ENCODE measurements at regions not wholly inside any gene's neighbourhood (a gene's known extent, or its start where the extent isn't known, plus 50 kb on each side); places are given as distances from the start of the nearest gene placed in this dataset.
"Not testable (repeated sequence)": the region's sequence is repeated elsewhere in the genome, so short reads cannot be mapped to it uniquely, and the experiment has no call there.

- intact Hi-C loops (cut with micrococcal nuclease); H3K9me3 ChIP-seq (ENCODE audit: control insufficient read depth in 2 of 3, low read length in 3 of 3); H3K36me3 Mint-ChIP-seq; H3K27me3 Mint-ChIP-seq; H3K36me3 ChIP-seq (ENCODE audit: control insufficient read depth in 2 of 3, insufficient read depth in 3 of 3, low read length in 3 of 3); POLR2A ChIA-PET; H3K27ac Mint-ChIP-seq; DNase-seq; H3K9me3 Mint-ChIP-seq; H3K4me3 Mint-ChIP-seq; CTCF ChIA-PET; ATAC-seq; H3K4me3 ChIP-seq (ENCODE audit: low read length); H3K4me1 ChIP-seq (ENCODE audit: control insufficient read depth in 2 of 2, insufficient read depth in 2 of 2, low read length in 2 of 2); H3K27ac ChIP-seq (ENCODE audit: low read depth, low read length); H3K27me3 ChIP-seq (ENCODE audit: control insufficient read depth in 2 of 2, insufficient read depth in 2 of 2, low read length in 2 of 2): not testable (repeated sequence)
- H3K4me1 Mint-ChIP-seq = peaks cover 0 to 11% (median 9%) of the 10 kb centered on the region in 7 donors
Measured at GRCh38 chr12:31183899-31184298, 110.2 kb downstream of the DDX11 start.

GRCh38 chr12:31184667-31185066, 111.0 kb downstream of the DDX11 start:
- H3K27ac ChIP-seq (ENCODE audit: low read depth, low read length); H3K4me1 ChIP-seq (ENCODE audit: control insufficient read depth in 2 of 2, insufficient read depth in 2 of 2, low read length in 2 of 2); ATAC-seq; H3K9me3 Mint-ChIP-seq; H3K27me3 Mint-ChIP-seq; CTCF ChIA-PET; H3K36me3 ChIP-seq (ENCODE audit: control insufficient read depth in 2 of 3, insufficient read depth in 3 of 3, low read length in 3 of 3); H3K27ac Mint-ChIP-seq; H3K4me3 Mint-ChIP-seq; POLR2A ChIA-PET; H3K27me3 ChIP-seq (ENCODE audit: control insufficient read depth in 2 of 2, insufficient read depth in 2 of 2, low read length in 2 of 2); H3K4me1 Mint-ChIP-seq; H3K36me3 Mint-ChIP-seq; DNase-seq; H3K9me3 ChIP-seq (ENCODE audit: control insufficient read depth in 2 of 3, low read length in 3 of 3); H3K4me3 ChIP-seq (ENCODE audit: low read length); intact Hi-C loops (cut with micrococcal nuclease): not testable (repeated sequence)

- H3K36me3 Mint-ChIP-seq; H3K27ac Mint-ChIP-seq; H3K4me1 ChIP-seq (ENCODE audit: control insufficient read depth in 2 of 2, insufficient read depth in 2 of 2, low read length in 2 of 2); H3K27ac ChIP-seq (ENCODE audit: low read depth, low read length); CTCF ChIA-PET; H3K27me3 ChIP-seq (ENCODE audit: control insufficient read depth in 2 of 2, insufficient read depth in 2 of 2, low read length in 2 of 2); intact Hi-C loops (cut with micrococcal nuclease); H3K4me3 ChIP-seq (ENCODE audit: low read length); H3K36me3 ChIP-seq (ENCODE audit: control insufficient read depth in 2 of 3, insufficient read depth in 3 of 3, low read length in 3 of 3); H3K4me3 Mint-ChIP-seq; POLR2A ChIA-PET; H3K4me1 Mint-ChIP-seq; H3K9me3 ChIP-seq (ENCODE audit: control insufficient read depth in 2 of 3, low read length in 3 of 3); DNase-seq; H3K27me3 Mint-ChIP-seq; ATAC-seq: not testable (repeated sequence)
- H3K9me3 Mint-ChIP-seq = peaks cover 0 to 16% (median 0%) of the 10 kb centered on the region in 11 donors
Measured at GRCh38 chr12:31192689-31193088, 119.0 kb downstream of the DDX11 start.

GRCh38 chr12:31195620-31196019, 122.0 kb downstream of the DDX11 start:
- H3K27ac Mint-ChIP-seq; ATAC-seq; DNase-seq; H3K4me1 Mint-ChIP-seq; H3K27ac ChIP-seq (ENCODE audit: low read depth, low read length); CTCF ChIA-PET; H3K9me3 ChIP-seq (ENCODE audit: control insufficient read depth in 2 of 3, low read length in 3 of 3); H3K4me1 ChIP-seq (ENCODE audit: control insufficient read depth in 2 of 2, insufficient read depth in 2 of 2, low read length in 2 of 2); H3K36me3 ChIP-seq (ENCODE audit: control insufficient read depth in 2 of 3, insufficient read depth in 3 of 3, low read length in 3 of 3); H3K4me3 Mint-ChIP-seq; H3K4me3 ChIP-seq (ENCODE audit: low read length); H3K27me3 ChIP-seq (ENCODE audit: control insufficient read depth in 2 of 2, insufficient read depth in 2 of 2, low read length in 2 of 2); H3K36me3 Mint-ChIP-seq; intact Hi-C loops (cut with micrococcal nuclease); POLR2A ChIA-PET; H3K9me3 Mint-ChIP-seq: not testable (repeated sequence)
- peaks cover 5 to 11% (median 8%) of the 10 kb centered on the region in 5 donors for H3K27me3 Mint-ChIP-seq

- CTCF ChIA-PET; H3K9me3 ChIP-seq (ENCODE audit: control insufficient read depth in 2 of 3, low read length in 3 of 3); H3K27ac Mint-ChIP-seq; H3K4me3 Mint-ChIP-seq; H3K36me3 Mint-ChIP-seq; DNase-seq; H3K36me3 ChIP-seq (ENCODE audit: control insufficient read depth in 2 of 3, insufficient read depth in 3 of 3, low read length in 3 of 3); H3K4me1 Mint-ChIP-seq; H3K27me3 ChIP-seq (ENCODE audit: control insufficient read depth in 2 of 2, insufficient read depth in 2 of 2, low read length in 2 of 2); H3K9me3 Mint-ChIP-seq; POLR2A ChIA-PET; ATAC-seq; H3K4me3 ChIP-seq (ENCODE audit: low read length); H3K27ac ChIP-seq (ENCODE audit: low read depth, low read length); intact Hi-C loops (cut with micrococcal nuclease); H3K4me1 ChIP-seq (ENCODE audit: control insufficient read depth in 2 of 2, insufficient read depth in 2 of 2, low read length in 2 of 2): not testable (repeated sequence)
- H3K27me3 Mint-ChIP-seq = peaks cover 11 to 27% (median 18%) of the 10 kb centered on the region in 5 donors
Measured at GRCh38 chr12:31199476-31199875, 125.8 kb downstream of the DDX11 start.

- Histone ChIP-seq H3K9me3 (ENCODE audit: control insufficient read depth in 2 of 3, low read length in 3 of 3) (no peaks in the 10 kb centered on the region), H3K27ac (ENCODE audit: low read depth, low read length) (no peak overlapping the region), H3K4me1 (ENCODE audit: control insufficient read depth in 2 of 2, insufficient read depth in 2 of 2, low read length in 2 of 2) (no peaks in the 10 kb centered on the region), H3K4me3 (ENCODE audit: low read length) (no peak overlapping the region), H3K27me3 (ENCODE audit: control insufficient read depth in 2 of 2, insufficient read depth in 2 of 2, low read length in 2 of 2) (peaks cover 0 to 2% of the 10 kb centered on the region in 2 donors), H3K36me3 (ENCODE audit: control insufficient read depth in 2 of 3, insufficient read depth in 3 of 3, low read length in 3 of 3) (no peaks in the 10 kb centered on the region)
- POLR2A ChIA-PET = no interaction called here
- no peaks in the 10 kb centered on the region for H3K36me3 Mint-ChIP-seq
- ATAC-seq = no peak
- peaks cover 0 to 3% (median 0%) of the 10 kb centered on the region in 11 donors for H3K9me3 Mint-ChIP-seq
- peaks cover 6 to 12% (median 11%) of the 10 kb centered on the region in 7 donors for H3K4me1 Mint-ChIP-seq
- H3K4me3 Mint-ChIP-seq = no peak overlapping the region
- H3K27ac Mint-ChIP-seq = no peak overlapping the region
- CTCF ChIA-PET = interaction anchor here (1.1 kb wide), 1 partner anchor 36 kb away, joined by 3 read pairs; no protein-coding TSS in a partner anchor
- intact Hi-C loops (cut with micrococcal nuclease) = no loop called here
- peaks cover 11 to 30% (median 19%) of the 10 kb centered on the region in 5 donors for H3K27me3 Mint-ChIP-seq
- DNase-seq = no peak
Measured at GRCh38 chr12:31201382-31201781, 124.6 kb downstream of the SINHCAF start.

- H3K4me3 Mint-ChIP-seq = no peak overlapping the region
- no peak for ATAC-seq
- intact Hi-C loops (cut with micrococcal nuclease) = no loop called here
Measured at GRCh38 chr12:31203261-31203660, 122.7 kb downstream of the SINHCAF start.

More at GRCh38 chr12:31203261-31203660, 122.7 kb downstream of the SINHCAF start:
- Mint-ChIP-seq H3K36me3 (no peaks in the 10 kb centered on the region), H3K4me1 (peaks cover 6 to 12% (median 11%) of the 10 kb centered on the region in 7 donors), H3K9me3 (peaks cover 0 to 3% (median 0%) of the 10 kb centered on the region in 11 donors), H3K27me3 (peaks cover 11 to 30% (median 20%) of the 10 kb centered on the region in 5 donors), H3K27ac (no peak overlapping the region)
- no peaks in the 10 kb centered on the region for H3K4me1 ChIP-seq (ENCODE audit: control insufficient read depth in 2 of 2, insufficient read depth in 2 of 2, low read length in 2 of 2)
- no peaks in the 10 kb centered on the region for H3K9me3 ChIP-seq (ENCODE audit: control insufficient read depth in 2 of 3, low read length in 3 of 3)
- H3K27me3 ChIP-seq (ENCODE audit: control insufficient read depth in 2 of 2, insufficient read depth in 2 of 2, low read length in 2 of 2) = peaks cover 0 to 2% of the 10 kb centered on the region in 2 donors
- no peaks in the 10 kb centered on the region for H3K36me3 ChIP-seq (ENCODE audit: control insufficient read depth in 2 of 3, insufficient read depth in 3 of 3, low read length in 3 of 3)
- DNase-seq = no peak
- POLR2A ChIA-PET = no interaction called here
- no peak overlapping the region for H3K27ac ChIP-seq (ENCODE audit: low read depth, low read length)
- no peak overlapping the region for H3K4me3 ChIP-seq (ENCODE audit: low read length)
- CTCF ChIA-PET = no interaction called here

Data from naive thymus-derived CD4-positive, alpha-beta T cell (primary cell).